Urothelium cell line (cell line): ENCODE measurements at regions not wholly inside any gene's neighbourhood (a gene's known extent, or its start where the extent isn't known, plus 50 kb on each side); places are given as distances from the start of the nearest gene placed in this dataset.

Source experiments
- DNase-seq: peaks from one replicate; pipeline ENCODE4 v3.0.0; 2011; ENCODE audit warnings: low spot score, mixed read lengths
- FAIRE-seq: peaks from 2 replicates; lab custom pipeline; 2011; peaks lifted over from hg19 to GRCh38; lab: Jason Lieb, UNC

DNA sequence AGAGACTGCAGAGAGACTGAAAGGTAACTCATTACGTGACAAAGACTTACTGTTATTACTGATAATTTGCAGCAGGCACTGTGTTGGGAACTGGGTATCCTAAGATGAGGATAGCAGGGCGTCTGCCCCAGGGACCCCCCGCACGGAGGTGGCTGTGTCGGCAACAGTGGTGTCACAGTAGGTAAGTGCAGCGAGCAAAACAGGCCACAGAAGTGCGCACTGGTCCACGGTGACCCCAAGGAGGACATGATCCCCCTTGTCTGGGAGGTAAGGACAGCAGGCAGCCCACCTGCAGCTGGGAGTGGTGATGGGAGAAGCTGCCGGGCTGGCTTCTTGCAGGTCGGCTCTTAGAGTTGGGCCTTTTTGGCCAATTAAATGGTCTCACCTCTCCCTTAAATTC lies 82.9 kb downstream of the FAM43A start:
- no peak for DNase-seq
- FAIRE-seq = no peak

DNA sequence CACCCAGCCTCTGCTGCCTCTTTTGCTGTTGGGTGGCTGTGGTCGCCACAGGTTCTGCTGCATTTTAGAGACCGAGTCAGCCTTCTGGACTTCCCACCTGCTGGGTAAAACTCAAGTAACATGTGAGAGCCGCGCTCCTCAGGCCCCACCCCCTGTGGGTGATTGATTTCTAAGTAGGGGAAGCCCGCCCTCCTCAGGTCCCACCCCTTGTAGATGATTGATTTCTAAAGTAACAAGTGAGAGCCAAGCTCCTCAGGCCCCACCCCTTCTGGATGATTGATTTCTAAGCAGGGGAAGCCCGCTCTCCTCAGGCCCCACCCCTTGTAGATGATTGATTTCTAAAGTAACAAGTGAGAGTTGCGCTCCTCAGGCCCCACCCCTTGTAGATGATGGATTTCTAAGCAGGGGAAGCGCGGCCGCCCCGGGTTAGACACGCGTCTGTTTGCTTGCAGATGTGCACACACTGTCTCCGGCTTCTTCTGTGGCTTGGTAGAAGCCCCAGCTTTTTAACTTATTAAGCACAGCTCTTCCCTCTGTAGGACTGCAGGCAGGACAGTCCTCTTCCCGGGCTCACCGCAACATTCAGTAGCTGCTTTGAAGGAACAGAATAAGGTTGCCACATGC lies 83.4 kb downstream of the FAM43A start:
- no peak for FAIRE-seq
- DNase-seq = peak; percentile 36

DNA sequence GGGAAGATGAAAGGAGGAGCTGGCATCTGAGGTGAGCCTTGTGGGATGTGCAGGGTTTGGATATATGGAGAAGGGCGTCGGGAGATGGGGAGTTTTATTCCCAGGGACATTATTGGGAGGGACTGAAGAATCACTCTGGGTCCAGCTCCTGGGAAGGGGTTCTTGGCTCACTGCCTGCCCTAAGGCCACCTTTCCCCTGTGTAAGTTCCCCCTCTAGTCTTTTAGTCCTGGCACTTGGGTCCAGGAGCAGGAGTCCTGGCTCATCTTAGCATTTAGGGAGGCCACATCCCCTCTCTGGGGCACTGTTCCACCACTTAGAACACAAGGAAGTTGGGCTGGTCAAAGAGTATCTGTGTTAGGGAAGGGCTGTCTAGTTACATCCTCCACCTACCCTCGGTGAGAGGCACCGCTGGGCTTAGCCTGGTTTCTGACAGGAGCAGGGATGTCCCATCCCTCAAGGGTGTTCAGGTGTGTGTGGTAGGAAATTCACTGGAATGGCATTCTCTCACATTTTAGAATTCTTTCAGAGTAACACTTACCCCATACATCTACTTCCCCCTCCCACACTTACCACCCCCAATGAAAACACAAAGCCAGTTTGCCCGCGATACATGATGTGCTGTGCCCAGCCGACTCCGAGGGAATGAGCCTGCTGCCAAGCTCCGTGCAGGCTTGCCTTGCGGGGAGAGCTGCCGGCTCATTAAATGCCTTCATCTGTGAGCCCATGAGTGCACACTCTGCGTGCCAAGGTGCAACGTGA lies 86.7 kb downstream of the FAM43A start:
- DNase-seq = no peak
- FAIRE-seq = no peak

DNA sequence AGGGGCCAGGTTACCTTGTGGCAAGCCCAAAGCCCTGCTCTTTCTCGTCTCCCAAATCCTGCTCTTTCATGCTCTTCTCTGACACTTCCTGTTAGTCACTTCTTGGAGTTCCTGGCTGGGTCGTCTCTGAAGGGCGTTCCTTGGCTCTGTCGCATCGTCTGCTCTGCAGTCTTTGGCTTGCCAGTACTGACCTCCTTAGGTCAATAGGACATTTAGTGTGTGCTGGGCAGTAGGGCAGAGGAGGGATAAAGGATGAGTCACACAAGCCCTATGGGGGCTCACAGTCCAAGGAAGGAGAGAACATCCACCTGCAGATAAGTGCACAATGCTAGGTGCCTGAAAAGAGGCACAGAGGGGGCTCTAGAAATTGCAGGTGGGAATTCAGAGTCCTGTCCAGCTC lies 87.5 kb downstream of the FAM43A start:
- FAIRE-seq (no peak), DNase-seq (no peak)

DNA sequence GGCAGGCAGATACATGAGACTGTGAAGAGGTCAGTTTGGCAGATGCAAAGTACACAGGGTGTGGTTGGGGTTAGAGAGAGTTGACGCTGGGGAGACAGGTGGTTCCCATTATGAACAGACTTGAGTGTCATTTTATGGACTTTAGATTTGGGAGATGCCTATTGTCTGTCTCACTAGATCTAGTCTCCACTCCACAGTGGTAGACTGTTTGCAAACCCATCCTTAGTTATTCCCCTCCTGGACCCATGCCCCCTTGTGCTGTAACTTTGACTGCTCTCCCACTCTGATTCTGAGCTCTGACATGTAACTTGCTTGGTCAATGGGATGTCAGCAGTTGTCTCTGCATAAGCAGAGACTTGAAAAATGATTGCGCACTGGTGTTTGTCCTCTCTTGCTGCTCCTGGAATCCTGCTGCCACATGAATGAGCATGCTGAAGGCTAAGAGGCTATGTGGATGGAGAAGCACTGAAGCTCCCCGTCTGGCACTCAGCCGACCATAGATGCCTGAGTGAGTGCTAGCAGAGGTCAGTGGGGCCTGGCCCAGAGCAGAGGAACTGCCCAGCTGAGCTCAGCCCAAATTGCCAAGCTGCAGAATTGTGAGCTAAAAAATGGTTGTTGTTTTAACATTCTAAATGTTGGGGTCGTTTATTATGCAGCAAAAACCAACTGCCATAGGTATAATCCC lies 88.2 kb downstream of the FAM43A start:
- DNase-seq (no peak), FAIRE-seq (no peak)

DNA sequence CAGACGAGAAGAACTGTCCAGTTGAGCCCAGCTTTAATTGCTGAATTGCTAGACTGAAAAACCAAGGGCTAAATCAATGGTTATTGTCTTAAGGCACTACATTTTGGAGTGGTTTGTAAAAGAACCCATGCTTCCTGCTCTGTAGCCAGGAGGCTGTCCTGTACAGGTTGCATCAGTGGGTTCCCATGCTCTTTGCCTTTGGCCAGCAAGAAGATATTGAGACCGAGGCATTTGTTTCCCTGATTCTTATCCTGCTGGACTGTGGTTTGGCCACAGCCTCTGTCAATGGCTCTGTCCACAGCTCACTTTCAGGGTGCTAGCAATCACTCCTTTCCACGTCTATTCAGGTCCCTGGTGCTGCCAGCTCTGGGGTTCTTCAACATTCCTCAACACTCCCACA lies 89.6 kb downstream of the FAM43A start:
- no peak for FAIRE-seq

DNA sequence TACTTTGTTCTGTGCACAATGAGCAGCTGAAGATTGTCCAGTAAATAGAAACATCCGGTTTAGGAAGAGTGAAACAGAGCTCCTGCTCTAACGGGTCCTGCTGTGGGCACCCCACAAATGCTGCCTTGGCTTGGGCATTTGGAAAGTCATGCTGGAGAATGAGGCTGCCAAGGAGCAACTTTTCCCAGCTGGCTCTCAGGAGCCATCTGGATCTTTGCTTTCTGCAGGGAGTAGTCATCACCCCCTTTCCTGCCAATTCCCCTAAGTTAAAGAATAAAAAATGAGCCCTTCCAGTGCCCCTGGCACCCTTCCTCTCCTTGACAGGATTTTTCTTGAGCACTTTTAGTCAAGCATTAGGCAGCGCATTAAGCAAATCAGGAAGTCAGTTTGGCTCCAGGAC lies 90.0 kb downstream of the FAM43A start:
- DNase-seq (no peak), FAIRE-seq (no peak)

More for the DNA sequence above, 89.6 kb downstream of the FAM43A start:
- no peak for DNase-seq

DNA sequence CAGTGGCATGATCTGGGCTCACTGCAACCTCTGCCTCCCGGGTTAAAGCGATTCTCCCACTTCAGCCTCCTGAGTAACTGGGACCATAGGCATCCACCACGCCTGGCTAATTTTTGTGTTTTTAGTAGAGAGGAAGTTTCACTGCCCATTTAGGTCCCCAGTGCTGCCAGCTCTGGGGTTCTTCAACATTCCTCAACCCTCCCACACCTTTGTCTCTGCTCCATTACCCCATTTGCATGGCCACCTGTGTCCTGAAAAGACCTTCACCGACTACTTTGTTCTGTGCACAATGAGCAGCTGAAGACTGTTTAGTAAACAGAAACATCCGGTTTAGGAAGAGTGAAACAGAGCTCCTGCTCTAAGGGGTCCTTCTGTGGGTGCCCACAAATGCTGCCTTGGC lies 92.0 kb downstream of the FAM43A start:
- no peak for DNase-seq

DNA sequence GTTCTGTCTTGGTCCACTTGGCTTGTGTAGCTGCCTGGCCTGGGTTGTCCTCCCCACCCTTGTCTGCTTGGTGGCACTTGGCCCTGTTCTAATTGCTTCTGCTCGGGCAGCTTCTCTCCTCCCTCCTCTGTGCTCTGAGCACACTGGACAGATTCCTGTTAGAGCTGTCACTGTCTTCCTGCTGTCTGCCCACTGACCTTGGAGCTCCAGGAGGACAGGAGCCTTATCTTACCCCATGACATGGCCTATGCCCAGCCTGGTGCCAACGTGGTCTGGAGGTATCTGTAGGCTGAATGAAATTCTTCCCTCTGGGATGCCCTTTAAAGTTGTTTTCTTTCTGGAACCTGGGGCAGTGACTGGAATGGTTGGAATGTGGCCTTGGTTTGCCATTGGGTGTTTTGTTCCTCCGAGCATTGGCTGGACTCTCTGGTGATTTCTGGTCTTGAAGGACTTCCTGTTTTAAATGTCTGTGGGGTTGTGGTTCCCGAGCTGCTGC lies 94.1 kb downstream of the FAM43A start:
- DNase-seq (peak; percentile 24), FAIRE-seq (no peak)

More for the DNA sequence above, 92.0 kb downstream of the FAM43A start:
- no peak for FAIRE-seq

DNA sequence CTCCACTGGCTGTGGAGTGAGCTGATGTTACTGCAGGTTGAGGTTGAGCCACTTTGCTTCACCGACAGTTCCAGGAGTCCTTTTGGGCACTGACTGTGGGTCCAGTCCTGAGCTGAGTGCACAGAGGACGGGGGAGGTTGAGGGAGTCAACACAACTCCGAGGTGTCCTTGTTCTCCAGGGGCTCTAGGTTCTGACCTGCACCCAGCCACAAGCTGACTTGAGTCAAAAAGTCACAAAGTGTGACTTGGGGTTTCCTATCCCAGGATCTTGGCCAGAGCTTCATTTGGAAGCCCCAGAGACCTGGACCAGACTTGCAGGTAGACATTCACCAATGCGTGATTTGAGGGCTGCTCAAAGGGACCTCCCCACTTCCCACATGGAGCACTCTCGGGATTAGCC lies 95.0 kb downstream of the FAM43A start:
- DNase-seq (no peak), FAIRE-seq (no peak)

DNA sequence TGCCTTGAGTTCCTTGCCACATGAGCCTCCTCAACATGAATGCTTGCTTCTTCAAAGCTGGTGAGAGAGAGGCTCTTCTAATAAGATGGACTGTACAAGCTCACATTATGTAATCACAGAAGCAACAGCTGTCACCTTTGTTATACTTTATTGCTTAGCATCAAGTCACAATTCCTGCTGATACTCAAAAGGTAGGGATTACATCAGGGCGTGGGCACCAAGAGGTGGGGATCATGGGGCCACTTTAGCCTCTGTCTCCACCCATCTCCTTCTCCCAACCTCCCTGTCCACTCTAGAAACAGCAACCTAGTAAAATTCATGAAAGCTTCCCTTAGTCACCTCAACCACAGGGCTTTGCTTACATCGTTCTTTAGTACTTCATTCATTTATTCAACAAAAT lies 95.9 kb downstream of the FAM43A start:
- FAIRE-seq (no peak), DNase-seq (no peak)

DNA sequence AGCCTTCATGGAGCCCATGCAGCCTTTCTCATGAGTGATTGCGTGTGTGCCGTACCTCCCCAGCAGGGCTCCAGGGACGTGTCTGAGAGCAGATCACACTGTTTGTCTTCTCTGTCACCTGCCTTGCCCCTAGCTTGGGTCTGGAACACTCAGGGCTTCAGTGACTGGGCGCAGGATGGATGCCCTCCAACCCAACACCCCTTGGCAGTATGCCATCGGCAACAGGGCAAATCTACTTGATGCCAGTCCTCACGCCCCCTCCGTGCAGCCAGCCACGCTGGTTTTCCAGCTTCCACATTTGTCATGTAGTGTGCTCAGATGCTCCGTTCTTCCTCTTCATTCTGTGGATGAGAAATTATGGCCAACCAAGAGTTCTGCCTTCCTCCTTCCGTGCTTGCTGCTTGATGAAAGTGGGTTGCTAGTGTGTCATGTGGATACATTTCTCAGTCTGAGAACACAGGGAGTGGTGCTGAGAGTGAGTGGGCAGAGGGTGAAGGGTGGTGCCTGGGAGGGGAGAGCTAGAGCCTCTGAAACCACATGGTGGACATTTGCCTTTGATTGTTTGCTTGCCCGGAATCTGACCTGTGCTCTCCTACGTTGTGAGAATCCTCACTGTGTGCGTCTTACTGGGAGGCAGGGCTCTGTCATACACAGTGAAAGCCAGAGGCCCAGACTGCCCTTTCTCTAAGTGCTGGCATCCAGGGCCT lies 97.2 kb downstream of the FAM43A start:
- DNase-seq (no peak), FAIRE-seq (no peak)

DNA sequence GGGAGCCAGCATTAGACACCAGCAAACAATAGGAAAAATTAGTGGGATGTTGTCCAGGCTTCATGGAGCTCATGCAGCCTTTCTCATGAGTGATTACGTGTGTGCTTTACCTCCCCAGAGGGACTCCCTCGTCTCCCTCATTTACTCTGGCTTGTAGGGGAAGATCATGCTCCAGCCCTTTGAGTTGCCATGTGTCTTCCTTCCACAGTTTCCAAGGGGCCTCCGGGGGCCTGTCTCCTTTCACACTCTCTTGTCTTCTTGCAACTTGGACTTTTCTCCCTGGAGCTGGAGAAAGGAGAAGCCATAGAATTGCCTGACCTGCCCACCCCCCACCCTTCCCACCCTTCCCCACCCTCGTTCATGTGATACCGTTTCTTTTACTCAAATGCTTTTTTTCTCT lies 98.7 kb downstream of the FAM43A start:
- FAIRE-seq = no peak
- no peak for DNase-seq

DNA sequence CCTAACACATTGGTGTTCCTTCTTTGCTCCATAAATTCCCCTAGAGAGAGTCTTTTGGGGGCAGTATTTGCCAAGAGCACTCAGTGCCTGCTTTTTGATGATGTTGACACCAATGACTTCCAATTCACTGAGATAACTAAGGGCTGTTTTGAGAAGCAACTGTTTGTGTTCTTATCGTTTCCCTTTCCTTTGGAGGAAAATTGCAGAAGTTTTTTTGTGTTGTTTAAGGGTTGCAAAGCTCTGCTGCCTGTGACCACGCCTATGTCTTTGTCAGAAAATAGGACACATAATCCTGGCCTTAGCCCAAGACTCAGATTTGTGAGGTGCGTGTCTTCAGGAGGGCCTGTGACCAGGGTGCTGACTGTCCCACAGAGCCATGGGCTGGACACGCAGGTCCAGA lies 99.6 kb downstream of the FAM43A start:
- DNase-seq (no peak), FAIRE-seq (no peak)

DNA sequence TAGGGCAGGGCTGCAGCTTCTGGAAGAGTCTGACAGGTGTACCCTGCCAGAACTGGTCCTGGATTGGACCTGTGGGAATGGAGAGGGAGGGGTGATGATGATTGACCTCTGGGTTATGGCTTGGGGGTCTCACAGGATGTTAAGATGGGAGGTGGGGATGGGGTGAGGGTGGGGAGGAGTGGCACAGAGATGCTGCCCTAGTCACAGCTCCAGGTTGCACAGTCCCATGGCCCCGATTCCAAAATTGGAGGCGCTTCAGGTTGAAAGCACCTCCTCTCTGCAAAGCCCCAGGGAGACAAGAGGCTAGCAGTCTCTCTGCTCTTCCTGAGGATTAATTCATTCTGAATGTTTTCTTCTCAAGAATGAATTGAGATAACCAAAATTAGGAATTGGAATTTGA lies 101.4 kb downstream of the FAM43A start:
- FAIRE-seq (no peak), DNase-seq (no peak)

DNA sequence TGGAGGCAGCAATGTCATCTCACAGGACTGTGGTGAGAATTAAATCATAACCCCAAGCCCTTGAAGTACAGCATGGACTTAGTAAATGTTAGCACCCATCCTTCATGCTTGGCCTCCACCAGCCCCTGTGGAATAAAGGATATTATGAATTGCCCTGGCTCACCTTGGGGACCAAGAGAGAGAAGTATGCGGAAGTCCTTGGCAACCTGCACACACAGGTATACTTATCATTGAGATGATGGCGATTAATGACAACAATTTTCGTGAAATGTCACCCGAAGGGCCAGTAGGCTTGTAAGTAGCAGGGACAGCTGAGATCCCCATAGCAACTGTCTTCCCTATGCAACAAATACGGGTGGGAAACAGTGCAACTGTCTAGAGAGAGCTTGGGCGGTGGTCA lies 102.0 kb downstream of the FAM43A start:
- DNase-seq = no peak
- no peak for FAIRE-seq

DNA sequence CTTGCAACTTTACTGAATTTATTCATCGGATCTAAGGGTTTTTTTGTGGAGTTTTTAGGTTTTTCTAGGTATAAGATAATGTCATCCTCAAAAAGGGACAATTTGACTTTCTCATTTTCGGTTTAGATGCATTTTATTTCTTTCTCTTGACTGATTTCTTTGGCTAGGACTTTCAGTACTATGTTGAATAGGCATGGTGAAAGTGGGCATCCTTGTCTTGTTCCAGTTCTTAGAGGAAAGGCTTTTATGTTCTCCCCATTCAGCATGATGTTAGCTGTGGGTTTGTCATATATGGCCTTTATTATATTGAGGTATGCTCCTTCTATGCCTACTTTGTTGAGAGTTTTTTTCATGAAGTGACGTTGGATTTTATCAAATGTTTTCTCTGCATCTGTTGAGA lies 106.7 kb downstream of the FAM43A start:
- no peak for FAIRE-seq

DNA sequence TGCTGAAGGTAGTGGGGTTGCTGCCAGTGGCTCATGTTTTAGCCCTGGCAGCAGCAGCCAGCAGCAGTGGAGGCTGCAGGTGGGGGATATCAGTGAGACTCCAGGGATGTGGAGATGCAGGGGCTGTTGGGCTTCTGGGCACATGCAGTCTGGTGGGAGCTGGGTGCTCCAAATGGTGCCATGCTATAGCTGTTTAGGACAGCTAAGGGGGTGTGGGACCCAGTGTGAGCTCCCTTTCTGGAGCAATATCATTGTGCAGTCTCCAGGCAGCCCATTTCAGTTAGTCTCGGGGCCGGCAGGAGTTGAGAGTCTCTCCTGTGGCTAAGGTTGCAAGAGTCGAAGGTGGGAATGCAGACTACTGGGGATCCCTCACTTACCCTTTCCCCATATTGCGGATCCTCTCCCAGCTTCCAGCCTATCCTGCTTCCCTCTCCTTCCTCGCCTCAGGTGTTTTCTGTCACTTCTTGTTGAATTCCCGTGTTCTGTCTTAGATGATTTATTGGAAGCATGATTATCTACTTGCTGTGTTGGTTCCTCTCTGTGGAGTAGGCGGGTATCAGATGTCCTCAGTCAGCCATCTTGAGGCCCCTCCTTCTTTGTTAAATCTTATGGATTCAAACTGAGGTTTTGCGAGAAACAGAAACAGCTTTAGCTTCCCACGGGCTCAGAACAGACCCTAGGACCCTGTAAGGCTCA lies 112.0 kb downstream of the FAM43A start:
- DNase-seq = no peak
- FAIRE-seq = no peak

More for the DNA sequence above, 106.7 kb downstream of the FAM43A start:
- DNase-seq = no peak

DNA sequence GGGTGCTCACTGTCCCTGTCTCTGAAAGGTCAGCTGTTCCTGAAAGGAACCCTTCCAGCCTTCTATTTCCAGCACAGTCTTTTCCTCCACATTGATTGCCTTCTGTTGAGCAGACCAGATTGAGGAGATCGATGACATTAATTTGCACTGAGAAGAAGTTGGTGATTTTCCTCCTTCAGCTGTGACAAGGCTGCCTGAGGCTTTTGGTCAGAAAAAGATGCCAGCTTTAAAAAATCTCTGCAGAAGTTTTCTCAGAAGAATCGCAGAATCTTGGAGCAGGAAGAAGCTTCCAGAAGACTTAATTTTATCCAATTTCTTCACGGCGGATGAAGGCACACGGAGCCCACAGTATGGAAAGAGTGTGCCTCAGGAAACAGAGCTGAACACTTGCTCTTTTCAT lies 112.8 kb downstream of the FAM43A start:
- FAIRE-seq (no peak), DNase-seq (no peak)

DNA sequence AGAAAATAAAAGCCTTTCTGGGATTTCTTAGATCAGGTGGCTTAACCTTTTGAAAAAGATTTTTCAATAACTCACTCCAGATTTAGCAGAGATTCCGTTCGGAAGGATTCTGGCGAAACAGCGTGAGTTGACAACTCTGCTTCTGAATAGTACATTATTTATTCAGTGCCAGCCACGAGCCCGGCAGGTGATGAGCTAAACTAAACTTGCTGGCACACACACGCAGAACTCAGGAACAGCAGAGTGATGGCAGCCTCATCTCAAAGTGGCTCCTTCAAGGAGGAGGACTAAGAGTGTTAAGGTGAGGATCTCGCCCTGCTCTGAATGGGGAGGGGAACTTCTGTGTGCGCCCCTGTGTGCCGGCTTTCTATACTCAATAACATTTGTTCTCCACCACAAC lies 114.3 kb downstream of the FAM43A start:
- FAIRE-seq = no peak

More for the DNA sequence above, 114.3 kb downstream of the FAM43A start:
- DNase-seq = no peak
